ENCODE measurements at regions not wholly inside any gene's neighbourhood (a gene's known extent, or its start where the extent isn't known, plus 50 kb on each side); places are given as distances from the start of the nearest gene placed in this dataset.
"Not testable (repeated sequence)": the region's sequence is repeated elsewhere in the genome, so short reads cannot be mapped to it uniquely, and the experiment has no call there.

DNA sequence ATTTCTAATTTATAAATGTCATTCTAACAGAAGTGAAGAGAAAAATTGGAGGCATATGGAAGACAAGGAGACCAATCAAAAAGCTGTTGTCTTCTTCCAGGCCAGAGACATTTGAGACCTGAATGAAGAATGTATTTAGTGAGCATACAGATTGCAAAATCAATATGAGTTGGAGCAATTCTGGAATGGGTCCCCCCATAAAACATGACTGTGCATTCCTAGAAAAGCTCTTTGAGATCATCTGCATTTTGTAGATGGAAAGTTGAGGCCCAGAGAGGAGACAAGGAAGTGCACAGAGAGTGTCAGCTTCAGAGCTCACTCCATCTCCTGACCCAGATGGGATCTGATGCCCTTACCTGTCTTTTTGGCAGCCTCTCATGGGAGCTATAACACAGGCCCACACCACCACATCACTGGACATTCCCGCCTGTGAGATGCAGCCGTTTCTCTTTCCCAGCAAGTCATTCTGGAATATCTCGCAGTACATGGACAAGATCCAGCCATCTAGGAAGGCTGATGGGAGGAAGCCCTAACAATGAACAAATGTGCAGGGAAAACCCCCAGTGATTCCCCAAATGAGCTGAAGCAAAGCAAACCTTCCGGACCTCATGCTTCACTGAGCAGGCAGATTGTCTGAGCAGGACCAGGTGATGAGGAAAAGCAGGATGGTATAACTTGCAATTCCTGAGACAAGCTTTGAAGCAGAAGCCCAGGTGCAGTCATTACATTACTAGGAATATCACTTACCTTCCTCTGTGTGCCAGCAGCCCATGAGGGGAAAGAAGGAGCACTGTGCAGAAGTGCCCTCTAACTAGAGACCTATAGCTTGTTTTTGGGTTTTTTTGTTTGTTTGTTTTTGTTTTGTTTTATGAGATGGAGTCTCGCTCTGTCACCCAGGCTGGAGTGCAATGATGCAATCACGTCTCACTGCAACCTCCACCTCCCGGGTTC is 445.6 kb downstream of the PLPP3 start:
- TF ChIP-seq, protein P1, sequence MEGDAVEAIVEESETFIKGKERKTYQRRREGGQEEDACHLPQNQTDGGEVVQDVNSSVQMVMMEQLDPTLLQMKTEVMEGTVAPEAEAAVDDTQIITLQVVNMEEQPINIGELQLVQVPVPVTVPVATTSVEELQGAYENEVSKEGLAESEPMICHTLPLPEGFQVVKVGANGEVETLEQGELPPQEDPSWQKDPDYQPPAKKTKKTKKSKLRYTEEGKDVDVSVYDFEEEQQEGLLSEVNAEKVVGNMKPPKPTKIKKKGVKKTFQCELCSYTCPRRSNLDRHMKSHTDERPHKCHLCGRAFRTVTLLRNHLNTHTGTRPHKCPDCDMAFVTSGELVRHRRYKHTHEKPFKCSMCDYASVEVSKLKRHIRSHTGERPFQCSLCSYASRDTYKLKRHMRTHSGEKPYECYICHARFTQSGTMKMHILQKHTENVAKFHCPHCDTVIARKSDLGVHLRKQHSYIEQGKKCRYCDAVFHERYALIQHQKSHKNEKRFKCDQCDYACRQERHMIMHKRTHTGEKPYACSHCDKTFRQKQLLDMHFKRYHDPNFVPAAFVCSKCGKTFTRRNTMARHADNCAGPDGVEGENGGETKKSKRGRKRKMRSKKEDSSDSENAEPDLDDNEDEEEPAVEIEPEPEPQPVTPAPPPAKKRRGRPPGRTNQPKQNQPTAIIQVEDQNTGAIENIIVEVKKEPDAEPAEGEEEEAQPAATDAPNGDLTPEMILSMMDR (conservative IDR thresholded peaks at IDR 0.05) = no peak
- H3K27ac ChIP-seq = no peak overlapping the region

- TF ChIP-seq, protein P1 (conservative IDR thresholded peaks at IDR 0.05) = no peak
- H3K27ac ChIP-seq = no peak overlapping the region
Measured at GRCh38 chr1:56132520-56132919, 446.8 kb downstream of the PLPP3 start.

DNA sequence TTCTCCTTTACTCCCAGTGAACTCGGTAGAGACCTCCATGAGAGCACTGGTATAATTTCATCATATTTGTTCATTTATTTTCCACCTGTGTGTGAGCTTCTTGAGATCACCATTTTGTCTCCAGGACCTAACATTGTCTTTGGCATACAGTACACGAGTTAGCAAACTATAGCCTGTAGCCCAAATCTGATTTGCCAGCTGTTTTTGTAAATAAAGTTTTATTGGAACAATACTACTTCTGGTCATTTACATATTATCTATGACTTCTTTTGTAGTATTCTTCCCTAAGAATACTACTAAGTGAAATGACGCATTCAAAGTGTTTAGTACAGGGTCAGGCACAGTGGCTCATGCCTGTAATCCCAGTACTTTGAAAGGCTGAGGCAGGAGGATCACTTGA is 449.5 kb downstream of the PLPP3 start:
- no peak overlapping the region for H3K27ac ChIP-seq
- TF ChIP-seq, protein P1 (conservative IDR thresholded peaks at IDR 0.05) = no peak

DNA sequence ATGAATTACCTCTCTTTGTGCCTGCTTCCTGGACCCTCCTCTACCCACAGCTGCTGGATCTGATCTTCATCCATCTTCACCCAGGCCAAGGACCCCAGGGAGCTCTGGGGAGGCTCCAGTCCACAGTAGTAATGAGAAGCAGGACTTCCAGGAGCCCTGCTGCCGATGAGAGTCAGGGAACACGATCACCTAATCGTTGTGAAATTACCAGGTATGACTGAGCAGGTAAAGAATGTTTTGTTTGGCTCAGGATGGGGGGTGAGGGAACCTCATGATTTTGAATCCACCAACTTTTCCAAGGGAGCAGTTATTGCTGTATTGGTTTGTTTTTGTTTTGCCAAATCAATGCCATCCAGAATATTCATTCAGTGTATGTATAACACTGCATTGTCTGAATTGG is 454.0 kb downstream of the PLPP3 start:
- TF ChIP-seq, protein P1 (conservative IDR thresholded peaks at IDR 0.05) = no peak

DNA sequence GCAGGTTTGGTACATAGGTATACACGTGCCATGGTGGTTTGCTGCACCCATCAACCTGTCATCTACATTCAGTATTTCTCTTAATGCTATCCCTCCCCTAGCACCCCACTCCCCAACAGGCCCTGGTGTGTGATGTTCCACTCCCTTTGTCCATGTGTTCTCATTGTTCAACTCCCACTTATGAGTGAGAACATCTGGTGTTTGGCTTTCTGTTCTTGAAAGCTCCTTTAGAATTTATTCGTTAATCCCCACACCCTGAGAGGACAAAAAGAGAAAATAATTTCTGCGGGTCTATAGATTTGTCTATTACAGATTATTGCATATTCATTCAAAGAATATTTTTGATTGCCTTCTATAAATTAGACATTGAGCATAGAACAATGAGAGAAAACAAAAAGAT is 455.5 kb downstream of the PLPP3 start:
- TF ChIP-seq, protein P1 (conservative IDR thresholded peaks at IDR 0.05) = no peak
- H3K27ac ChIP-seq = no peak overlapping the region

More for the DNA sequence above, 454.0 kb downstream of the PLPP3 start:
- H3K27ac ChIP-seq = no peak overlapping the region

DNA sequence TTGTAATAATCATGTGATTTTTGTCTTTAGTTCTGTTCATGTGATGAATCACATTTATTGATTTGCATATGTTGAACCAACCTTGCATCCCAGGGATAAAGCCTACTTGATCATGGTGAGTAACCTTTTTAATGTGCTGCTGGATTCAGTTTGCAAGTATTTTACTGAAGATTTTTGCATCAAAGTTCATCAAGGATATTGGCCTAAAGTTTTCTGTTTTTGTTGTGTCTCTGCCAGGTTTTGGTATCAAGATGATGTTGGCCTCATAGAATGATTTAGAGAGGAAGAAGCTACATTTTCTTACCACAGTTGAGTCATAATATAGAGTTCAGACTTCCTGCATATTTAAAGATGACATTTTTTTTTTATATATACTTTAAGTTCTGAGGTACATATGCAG is 455.9 kb downstream of the PLPP3 start:
- no peak overlapping the region for H3K27ac ChIP-seq
- TF ChIP-seq, protein P1 (conservative IDR thresholded peaks at IDR 0.05) = no peak

GRCh38 chr1:56120021-56120420 is 459.3 kb downstream of the PLPP3 start:
- H3K27ac ChIP-seq = no peak overlapping the region
- TF ChIP-seq, protein P1 (conservative IDR thresholded peaks at IDR 0.05) = no peak

DNA sequence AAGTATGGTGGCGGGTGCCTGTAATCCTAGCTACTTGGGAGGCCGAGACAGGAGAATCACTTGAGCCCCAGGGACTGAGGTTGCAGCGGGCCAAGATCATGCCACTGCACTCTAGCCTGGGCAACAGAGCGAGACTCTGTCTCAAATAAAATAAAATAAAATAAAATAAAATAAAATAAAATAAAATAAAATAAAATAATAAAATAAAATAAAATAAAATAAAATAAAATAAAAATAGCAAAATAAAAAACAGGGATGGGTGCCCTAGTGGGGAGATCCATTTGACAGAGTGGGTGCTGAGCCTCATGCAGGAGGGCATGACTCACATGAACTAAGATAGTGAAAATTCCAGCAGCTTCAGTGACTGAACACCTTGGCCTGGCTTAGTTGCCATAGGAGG is 460.7 kb downstream of the PLPP3 start:
- not testable (repeated sequence) for H3K27ac ChIP-seq

Measured in VCaP (cell line).